LNCaP clone FGC (cell line): ENCODE measurements at regions not wholly inside any gene's neighbourhood (a gene's known extent, or its start where the extent isn't known, plus 50 kb on each side); places are given as distances from the start of the nearest gene placed in this dataset.
"Not testable (repeated sequence)": the region's sequence is repeated elsewhere in the genome, so short reads cannot be mapped to it uniquely, and the experiment has no call there.

Experiments
- DNase-seq: peaks from one replicate; pipeline ENCODE4 v3.0.0-alpha.2; 2011; ENCODE audit warnings: low read depth
- H3K4me3 ChIP-seq: 2 replicates; pipeline ENCODE4 v1.5.1; 2011; ENCODE audit warnings: mild to moderate bottlenecking, low read depth, low read length, control low read depth
- CTCF ChIP-seq: IDR thresholded peaks from 2 replicates; pipeline ENCODE4 v1.5.1; 2012; ENCODE audit warnings: mild to moderate bottlenecking; ENCODE audit not compliant: control insufficient read depth, insufficient read depth; ENCODE audit errors: extremely low read depth

- H3K4me3 ChIP-seq = no peak overlapping the region
- TF ChIP-seq CTCF = no peak
- DNase-seq = no peak
These were observed 821.0 kb downstream of the PRELID2 start for GRCh38 chr5:145014109-145014508.

- no peak for DNase-seq
- TF ChIP-seq CTCF = no peak
- no peak overlapping the region for H3K4me3 ChIP-seq
These were observed 824.3 kb downstream of the PRELID2 start for GRCh38 chr5:145010834-145011233.

- DNase-seq = no peak
- no peak overlapping the region for H3K4me3 ChIP-seq
- no peak for TF ChIP-seq CTCF
These were observed 826.1 kb downstream of the PRELID2 start for GRCh38 chr5:145008876-145009530.

GRCh38 chr5:144994356-144994755 is 823.7 kb downstream of the KCTD16 start:
- not testable (repeated sequence) for DNase-seq, H3K4me3 ChIP-seq

- TF ChIP-seq CTCF = no peak
- DNase-seq = no peak
- H3K4me3 ChIP-seq = no peak overlapping the region
These were observed 812.4 kb downstream of the KCTD16 start for GRCh38 chr5:144983101-144983500.

GRCh38 chr5:144979516-144980264 is 809.0 kb downstream of the KCTD16 start:
- no peak for TF ChIP-seq CTCF
- no peak for DNase-seq
- H3K4me3 ChIP-seq = no peak overlapping the region

- H3K4me3 ChIP-seq = no peak overlapping the region
- no peak for DNase-seq
- TF ChIP-seq CTCF = no peak
These were observed 801.6 kb downstream of the KCTD16 start for GRCh38 chr5:144972317-144972716.
